Hematopoietic multipotent progenitor cell treated with erythropoietin and hydrocortisone succinate and interleukin-3 and kit ligand, for 17 days (in vitro differentiated cells): ENCODE measurements at regions not wholly inside any gene's neighbourhood (a gene's known extent, or its start where the extent isn't known, plus 50 kb on each side); places are given as distances from the start of the nearest gene placed in this dataset.

Source experiments
- DNase-seq: peaks from one replicate; pipeline ENCODE4 v3.0.0-alpha.2; 2015; ENCODE audit warnings: low spot score

- DNase-seq = no peak
Observed at GRCh38 chr20:40806929-40807820, 118.1 kb upstream of the MAFB start.

DNA sequence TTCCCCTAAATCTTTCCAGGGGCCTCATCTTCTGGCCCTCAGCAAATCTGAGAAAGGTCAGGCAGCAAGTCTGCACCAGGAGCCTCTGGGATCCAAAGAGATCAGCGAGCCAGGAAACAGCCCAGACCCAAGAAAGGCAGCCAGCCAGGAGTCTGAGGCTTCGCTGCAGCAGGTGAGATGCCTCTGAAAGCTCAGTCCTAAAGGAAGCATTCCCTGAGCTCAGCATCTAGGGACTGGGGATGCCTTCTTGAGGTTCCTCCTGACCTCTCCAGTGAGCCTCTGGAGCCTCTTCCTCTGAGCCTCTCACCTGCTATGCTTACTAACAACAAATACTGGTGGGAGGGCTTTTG is 118.8 kb upstream of the MAFB start:
- DNase-seq = no peak

GRCh38 chr20:40808936-40809335 is 119.9 kb upstream of the MAFB start:
- DNase-seq = no peak

- DNase-seq = no peak
Observed at GRCh38 chr20:40809361-40809760, 120.3 kb upstream of the MAFB start.

GRCh38 chr20:40810332-40811000 is 121.4 kb upstream of the MAFB start:
- no peak for DNase-seq

- no peak for DNase-seq
Observed at GRCh38 chr20:40811004-40811403, 122.0 kb upstream of the MAFB start.

DNA sequence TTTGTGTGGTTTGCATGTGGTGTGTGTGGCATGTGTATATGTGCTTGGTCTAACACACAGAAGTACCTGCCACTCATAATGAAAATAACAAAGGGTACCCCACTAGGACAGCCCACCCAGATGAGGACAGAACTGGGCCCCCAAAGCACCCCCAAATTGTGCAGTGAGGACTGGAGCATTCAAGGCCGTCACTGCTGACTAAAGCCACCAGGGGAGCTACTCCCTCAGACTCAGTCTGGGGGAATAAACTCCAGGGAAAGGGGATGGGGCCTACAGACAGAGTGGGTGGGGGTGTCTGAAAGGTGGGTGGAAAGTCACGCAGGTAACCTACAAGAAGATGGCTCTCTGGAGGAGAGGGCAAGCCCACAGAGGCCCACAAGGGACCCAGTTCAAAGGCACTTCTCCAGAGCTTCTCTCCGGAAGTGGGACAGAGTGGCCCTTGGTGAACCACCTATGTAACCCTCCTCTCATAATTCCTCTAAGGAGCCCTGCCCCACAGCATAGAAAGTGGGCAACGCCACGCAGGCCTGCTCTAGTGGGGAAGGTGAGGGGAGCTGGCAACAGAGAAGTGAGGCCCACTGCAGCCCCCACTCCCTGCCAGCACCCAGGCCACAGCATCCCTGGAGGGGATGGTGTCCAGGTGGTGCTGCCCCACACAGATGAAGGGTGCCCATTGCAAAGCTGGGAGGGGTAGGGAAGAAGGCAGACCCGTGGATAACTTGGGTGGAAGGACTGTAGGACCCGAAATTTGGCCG is 122.8 kb upstream of the MAFB start:
- no peak for DNase-seq

DNA sequence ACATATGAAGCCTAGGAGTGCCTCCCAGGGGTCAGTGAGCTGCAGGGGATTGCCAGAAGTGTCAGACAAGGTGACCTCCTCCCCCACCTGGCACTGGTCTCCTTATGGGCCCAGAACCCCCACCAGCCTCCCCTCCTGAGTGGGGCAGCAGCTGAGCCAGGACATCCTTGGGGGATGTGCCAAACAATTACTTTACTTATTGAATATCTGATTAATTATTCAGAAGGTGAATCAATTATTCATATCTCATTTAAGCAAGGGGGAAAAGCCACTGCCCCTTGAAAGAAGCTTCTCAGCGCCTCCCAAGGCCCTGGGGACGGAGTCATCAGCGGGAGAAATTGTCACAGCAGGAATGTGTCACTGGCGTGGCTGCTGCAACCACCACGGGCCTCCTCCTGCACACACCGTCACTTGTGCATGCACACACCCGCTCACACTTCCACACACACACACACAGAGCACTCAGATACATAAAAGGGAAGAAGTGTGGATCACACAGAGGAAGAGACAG is 123.4 kb upstream of the MAFB start:
- no peak for DNase-seq

DNA sequence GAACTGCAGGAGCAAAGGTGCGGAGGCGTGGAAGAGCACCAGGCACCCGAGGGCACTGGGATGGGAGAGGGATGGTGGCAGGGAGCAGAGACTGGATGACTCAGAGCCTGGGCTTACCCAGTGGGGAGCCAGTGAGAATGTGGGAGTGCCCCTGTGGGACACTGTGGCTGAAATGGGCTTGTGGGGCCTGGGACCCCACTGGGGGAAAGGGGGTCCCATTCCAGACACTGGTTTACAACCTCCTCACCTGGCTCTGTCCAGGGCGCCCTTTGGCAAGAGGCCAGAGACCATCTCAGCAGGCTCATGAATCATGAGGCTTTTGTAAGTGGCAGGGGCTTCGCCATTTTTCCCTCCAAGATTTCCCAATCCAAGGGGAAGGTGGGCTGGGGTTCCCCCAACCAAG is 124.0 kb upstream of the MAFB start:
- no peak for DNase-seq

- no peak for DNase-seq
Observed at GRCh38 chr20:40813708-40814630, 124.9 kb upstream of the MAFB start.

DNA sequence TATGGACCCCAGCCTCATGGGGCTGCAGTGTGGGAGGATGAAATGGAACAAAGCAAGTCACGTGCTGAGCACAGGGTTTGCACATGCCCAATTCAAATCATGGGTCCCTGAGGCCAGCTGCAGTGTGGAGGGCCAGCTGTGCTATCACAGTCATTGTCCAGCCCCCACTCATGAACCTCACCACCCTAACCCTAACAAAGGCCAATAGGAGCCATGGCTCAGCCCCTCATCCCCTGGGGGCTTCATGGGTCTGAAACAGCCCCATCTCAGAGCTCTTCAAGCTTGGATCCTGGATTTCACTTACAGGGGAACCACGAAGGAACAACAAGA is 125.6 kb upstream of the MAFB start:
- no peak for DNase-seq

DNA sequence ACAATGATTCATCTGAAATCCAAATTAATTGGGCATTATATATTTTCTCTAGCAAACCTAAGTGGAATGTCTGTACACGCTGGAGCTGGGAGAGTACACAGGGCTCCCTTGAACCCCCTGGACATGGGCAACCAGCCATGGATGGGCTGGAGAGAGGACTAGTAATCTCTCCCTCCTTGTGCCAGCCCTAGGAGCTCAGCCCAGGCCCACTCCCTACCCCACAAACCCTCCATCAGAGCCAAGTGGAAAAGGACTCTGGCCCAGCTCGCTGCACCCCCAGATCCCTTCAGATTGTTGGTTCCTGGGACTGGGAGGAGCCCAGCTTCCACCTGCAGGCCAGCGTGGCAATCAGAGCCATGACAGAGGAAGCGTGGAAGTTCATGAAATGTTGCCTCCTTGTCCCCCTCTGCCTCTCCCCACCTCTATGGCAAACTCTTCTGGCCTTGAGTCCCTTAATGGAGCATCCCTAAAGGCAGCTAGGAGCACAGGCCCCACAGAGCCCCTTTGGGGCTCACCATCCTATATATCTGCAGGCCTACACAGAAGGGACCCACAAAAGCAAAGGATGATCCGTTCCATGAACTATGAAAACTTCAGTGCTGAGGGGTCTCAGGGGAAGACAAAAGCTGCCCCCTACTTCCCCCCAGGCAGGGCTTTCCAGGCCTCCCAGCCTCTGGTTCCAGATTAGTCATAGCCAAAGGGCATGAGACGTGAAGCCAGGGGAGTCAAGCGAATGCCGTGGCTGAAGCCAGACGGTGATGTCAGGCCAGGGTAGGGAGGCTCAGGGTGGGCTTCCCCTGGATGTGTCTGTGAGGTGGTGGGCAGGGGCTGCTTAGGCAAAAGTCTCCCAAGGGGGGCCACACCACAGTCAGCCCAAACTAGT is 126.4 kb upstream of the MAFB start:
- DNase-seq = no peak

- DNase-seq = no peak
Observed at GRCh38 chr20:40816039-40816352, 127.0 kb upstream of the MAFB start.

DNA sequence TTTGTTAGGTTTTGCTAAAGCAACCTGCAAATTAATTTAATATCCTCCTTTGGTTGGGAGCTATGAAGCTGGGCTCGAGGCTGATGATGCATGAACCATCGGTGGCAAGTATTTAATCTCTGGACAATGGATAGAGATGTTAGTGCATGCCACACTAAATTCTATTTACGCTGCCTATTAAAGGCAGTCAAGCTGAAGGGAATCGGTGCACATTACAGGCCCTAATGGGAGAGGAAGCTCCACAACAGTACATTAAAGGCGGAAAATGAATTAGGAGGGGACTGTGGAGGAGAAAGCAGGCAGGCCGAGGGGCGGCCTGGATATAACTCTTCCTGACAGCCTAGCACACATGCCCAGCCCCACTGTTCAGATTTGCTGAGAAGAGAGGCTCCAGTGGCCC is 132.4 kb upstream of the MAFB start:
- no peak for DNase-seq

- no peak for DNase-seq
Observed at GRCh38 chr20:40826699-40827098, 137.7 kb upstream of the MAFB start.

DNA sequence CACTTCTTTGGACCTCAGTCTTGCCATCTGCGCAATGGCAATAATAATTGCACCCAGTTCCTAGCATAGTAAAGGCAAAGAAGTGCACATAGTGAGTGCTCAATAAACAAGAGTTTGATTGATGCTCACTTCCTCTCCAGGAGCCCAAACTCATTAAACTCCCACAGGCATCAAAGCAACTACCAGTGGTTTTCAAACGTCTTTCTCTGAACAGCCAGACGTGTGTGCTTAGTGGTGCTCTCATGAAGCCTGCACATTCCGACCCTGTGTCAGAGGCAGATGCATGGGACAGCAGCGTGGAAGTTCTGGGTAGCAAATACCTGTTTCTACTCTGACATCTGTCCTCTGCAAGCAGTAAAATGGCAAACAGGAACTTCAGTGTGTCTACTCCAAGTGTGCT is 146.3 kb upstream of the MAFB start:
- no peak for DNase-seq

DNA sequence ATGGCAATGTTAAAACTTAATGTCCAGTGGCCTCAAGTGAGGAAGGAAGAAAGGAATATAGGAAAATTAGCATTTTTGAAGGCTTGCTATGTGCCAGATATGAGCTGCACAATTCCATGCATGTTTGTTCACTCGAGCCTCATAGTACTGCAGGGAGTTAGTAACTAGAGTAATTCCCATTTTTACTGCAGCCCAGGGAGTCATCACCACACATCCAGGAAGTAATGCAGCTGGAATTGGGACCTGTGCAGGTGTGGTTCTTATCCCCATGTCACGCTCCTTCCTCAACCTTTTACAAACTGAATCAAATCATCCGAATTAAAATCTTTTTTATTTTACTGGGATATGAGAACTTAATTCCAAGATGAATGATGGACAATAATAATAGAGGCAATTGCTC is 149.5 kb upstream of the MAFB start:
- no peak for DNase-seq

DNA sequence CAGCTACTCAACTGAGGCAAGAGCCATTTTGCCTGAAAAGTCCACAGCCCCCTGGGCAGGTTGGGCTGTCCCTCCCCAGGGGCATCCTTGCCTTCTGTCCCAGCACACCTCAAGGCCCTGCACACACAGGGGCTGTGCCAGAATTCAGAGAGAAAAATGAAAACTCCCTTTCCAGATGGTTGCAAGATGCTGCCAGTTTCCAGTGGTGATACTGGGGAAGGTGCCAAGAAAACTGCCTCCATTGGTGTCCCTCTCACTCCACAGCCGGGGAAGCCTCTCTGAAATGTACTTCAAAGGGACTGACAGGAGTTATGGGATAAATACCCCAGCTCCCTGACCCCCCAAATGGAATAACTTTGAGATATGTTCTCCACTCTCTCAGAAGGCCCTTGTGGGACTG is 154.2 kb upstream of the MAFB start:
- no peak for DNase-seq

- DNase-seq = no peak
Observed at GRCh38 chr20:40844332-40844731, 155.3 kb upstream of the MAFB start.

GRCh38 chr20:40848096-40848495 is 159.1 kb upstream of the MAFB start:
- DNase-seq = no peak

- DNase-seq = no peak
Observed at GRCh38 chr20:40848526-40848925, 159.5 kb upstream of the MAFB start.
